Retinal pigment epithelial cell (primary cell): ENCODE measurements at regions not wholly inside any gene's neighbourhood (a gene's known extent, or its start where the extent isn't known, plus 50 kb on each side); places are given as distances from the start of the nearest gene placed in this dataset.

Experiments
- DNase-seq: peaks from one replicate; pipeline ENCODE4 v3.0.0-alpha.2; 2010; ENCODE audit warnings: low read depth
- H3K4me3 ChIP-seq: 2 replicates; pipeline ENCODE4 v1.5.1; 2011; ENCODE audit warnings: mild to moderate bottlenecking, low read length, control low read depth, moderate library complexity
- TF ChIP-seq, protein P1 (sequence below): conservative IDR thresholded peaks from 2 replicates; pipeline ENCODE4 v1.5.1; 2011; ENCODE audit warnings: low read depth, low read length, control low read depth, inconsistent platforms

DNA sequence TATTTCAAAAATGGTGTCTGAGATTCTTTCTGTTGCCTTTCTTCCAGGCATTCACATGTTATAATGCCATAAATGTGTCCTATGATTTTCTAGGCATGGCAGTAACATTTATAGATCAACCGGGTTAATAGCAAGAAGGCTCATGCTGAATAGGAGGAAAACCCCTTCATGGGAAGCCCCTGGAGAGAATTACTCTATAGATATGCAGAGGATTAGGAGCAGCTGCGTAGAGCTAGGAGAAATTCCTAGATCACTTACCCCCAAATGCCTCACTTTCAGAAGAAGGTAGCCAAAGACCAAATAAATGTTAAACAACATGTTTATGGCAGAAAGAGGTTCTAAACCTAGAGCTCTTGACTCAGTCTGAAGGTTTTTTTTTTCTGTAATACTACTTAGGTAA lies 153.4 kb upstream of the CTNNA2 start:
- DNase-seq = no peak

DNA sequence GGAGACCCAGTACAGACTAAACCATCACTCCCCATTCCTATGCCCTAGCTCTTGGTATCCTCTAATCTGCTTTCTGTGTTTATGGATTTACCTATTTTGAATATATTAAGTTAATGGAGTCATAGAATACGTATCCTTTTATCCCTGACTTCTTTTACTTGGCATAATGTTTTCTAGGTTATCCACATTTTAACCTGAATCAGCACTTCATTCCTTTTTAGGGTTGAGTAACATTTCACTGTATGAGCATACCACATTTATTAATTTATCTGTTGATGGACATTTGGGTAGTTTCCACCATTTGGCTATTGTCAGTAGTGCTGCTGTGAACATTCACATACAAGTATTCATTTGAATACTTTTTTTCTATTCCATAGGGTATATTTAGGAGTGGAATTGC lies 157.3 kb upstream of the CTNNA2 start:
- H3K4me3 ChIP-seq = no peak overlapping the region
- DNase-seq = no peak
- TF ChIP-seq, protein P1, sequence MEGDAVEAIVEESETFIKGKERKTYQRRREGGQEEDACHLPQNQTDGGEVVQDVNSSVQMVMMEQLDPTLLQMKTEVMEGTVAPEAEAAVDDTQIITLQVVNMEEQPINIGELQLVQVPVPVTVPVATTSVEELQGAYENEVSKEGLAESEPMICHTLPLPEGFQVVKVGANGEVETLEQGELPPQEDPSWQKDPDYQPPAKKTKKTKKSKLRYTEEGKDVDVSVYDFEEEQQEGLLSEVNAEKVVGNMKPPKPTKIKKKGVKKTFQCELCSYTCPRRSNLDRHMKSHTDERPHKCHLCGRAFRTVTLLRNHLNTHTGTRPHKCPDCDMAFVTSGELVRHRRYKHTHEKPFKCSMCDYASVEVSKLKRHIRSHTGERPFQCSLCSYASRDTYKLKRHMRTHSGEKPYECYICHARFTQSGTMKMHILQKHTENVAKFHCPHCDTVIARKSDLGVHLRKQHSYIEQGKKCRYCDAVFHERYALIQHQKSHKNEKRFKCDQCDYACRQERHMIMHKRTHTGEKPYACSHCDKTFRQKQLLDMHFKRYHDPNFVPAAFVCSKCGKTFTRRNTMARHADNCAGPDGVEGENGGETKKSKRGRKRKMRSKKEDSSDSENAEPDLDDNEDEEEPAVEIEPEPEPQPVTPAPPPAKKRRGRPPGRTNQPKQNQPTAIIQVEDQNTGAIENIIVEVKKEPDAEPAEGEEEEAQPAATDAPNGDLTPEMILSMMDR = no peak

More for the DNA sequence above, 153.4 kb upstream of the CTNNA2 start:
- H3K4me3 ChIP-seq = no peak overlapping the region
- TF ChIP-seq, protein P1 = no peak

DNA sequence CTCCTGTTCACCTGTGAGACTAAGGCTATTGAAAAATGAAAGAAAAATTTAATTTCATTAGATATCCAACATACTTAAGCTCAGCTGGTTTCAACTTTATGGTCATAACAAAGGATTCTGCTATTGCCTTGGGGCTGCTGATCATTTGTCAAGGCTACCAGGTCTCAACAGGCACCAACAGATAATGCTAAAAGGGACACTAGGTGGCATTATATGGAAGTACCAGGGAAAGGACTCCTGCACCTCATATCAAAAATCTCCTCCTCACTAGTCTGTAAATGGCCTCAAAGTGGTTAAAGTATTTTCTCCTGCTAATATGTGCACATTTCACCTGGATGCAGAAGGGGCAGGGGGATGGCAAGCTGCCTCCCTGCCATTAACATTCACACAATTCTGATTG lies 167.9 kb upstream of the REG3A start:
- H3K4me3 ChIP-seq = no peak overlapping the region
- DNase-seq = no peak
- TF ChIP-seq, protein P1 = no peak

DNA sequence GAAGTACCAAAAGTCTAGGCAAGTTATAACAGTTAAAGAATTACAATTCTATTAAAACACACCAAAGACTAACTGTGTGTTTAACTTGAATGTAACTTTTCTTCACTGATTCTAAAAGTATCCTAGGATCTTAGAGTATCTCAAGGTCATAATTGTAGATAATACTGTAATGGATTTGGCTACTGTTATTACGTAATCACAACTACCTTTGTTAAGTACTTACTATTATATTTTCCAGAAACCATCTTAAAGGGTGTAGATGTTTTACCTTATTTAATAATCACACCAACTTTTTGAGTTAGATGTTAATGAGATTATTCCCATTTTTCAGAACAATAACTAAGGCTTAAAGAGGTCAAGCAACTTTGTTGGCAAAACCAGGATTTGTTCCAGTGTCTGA lies 161.3 kb upstream of the REG3A start:
- TF ChIP-seq, protein P1 = no peak
- no peak overlapping the region for H3K4me3 ChIP-seq
- DNase-seq = no peak

DNA sequence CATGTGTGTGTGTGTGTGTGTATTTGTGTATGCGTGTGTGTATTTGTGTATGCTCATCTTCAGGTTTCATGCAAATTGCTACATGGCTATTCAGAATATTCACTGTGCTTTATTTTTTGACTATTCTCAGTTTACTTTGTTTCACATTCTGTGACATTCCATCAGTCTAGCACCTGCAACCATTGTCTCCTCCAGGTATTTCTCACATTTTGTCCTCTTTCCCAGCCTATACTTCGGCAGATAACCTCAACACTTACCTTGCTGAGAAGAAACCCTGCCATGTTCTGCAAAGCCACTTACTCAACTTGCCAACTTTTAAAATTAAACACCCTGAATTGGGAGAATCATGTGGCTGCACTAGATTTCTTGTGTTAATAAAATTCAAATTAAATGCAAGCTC lies 135.4 kb upstream of the REG3A start:
- DNase-seq = no peak

DNA sequence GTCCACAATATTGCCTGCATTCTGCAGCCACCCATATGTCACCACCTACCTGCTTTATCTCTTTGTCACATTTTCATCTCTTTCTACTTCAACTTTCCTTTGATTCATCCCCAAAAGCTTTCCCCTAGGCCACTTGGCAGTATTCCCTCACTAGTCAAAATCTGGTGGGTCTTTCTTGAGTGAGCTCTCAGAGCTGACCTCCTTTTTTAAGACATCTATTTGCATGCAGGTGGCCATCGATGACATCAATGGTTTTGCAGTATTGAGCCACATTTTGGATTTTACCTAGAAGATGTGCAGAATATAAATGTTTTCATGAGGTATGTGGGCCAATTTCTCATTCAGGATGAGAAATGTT lies 133.4 kb upstream of the REG3A start:
- TF ChIP-seq, protein P1 = no peak
- H3K4me3 ChIP-seq = no peak overlapping the region
- DNase-seq = no peak

More for the DNA sequence above, 135.4 kb upstream of the REG3A start:
- TF ChIP-seq, protein P1 = no peak
- no peak overlapping the region for H3K4me3 ChIP-seq

DNA sequence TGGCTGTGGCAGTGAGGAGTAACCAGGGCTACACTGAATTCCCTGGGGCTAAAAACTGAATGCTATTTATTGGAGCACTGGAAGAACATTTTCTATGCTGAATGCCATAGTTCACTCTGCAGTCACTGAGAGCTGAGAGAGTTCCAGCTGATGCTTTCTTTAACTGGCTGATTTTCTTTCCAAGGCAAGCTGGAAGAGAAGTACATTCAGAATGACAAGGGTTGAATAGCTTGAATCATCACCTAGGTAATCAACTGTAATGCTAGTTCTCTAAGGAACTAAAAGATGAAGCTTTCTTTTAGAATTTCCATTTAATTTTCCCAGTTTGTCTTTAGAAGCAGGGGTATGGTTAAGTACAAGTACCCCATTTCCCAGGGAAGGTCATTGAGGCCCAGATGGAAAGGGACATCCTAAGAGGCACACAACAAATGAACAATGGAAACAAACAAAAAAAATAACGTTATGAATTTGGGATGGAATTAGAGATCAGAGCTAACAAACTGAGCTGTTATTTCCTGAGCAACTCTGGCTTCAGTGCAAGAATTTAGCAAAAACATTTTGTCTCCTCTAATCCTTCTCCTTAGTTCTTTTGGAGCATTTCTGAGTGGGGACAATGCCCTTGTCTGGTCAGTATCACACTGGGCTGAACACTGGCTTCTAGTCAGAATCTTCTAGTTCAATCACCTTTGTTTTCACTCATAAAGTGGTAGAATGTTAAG lies 132.8 kb upstream of the REG3A start:
- H3K4me3 ChIP-seq = no peak overlapping the region
- TF ChIP-seq, protein P1 = no peak
- no peak for DNase-seq
